Testis (tissue), 2 donors: ENCODE measurements at regions not wholly inside any gene's neighbourhood (a gene's known extent, or its start where the extent isn't known, plus 50 kb on each side); places are given as distances from the start of the nearest gene placed in this dataset.

Experiments
- DNase-seq: peaks from one replicate; pipeline ENCODE4 v3.0.0-alpha.2; 2019
- H3K27ac ChIP-seq, 2 donors: fragments of 200-600 bp; sonication (generic); one replicate each; pipeline ENCODE4 v1.5.1; 2019
- H3K27me3 ChIP-seq: fragments of 200-600 bp; sonication (generic); one replicate; pipeline ENCODE4 v1.5.1; 2019
- H3K36me3 ChIP-seq: fragments of 200-600 bp; sonication (generic); one replicate; pipeline ENCODE4 v1.5.1; 2017; ENCODE audit warnings: low read depth; ENCODE audit errors: missing control alignments
- H3K4me1 ChIP-seq: fragments of 200-600 bp; sonication (generic); one replicate; pipeline ENCODE4 v1.5.1; 2019
- H3K4me3 ChIP-seq, 2 donors: fragments of 200-600 bp; sonication (generic); one replicate each; pipeline ENCODE4 v1.5.1; 2017 to 2019
- H3K9me3 ChIP-seq: fragments of 200-600 bp; sonication (generic); one replicate; pipeline ENCODE4 v1.5.1; 2017
- POLR2A ChIP-seq: fragments of 450-650 bp; IDR thresholded peaks from one replicate; pipeline ENCODE4 v1.6.1; 2017; ENCODE audit warnings: antibody characterized with exemption, mild to moderate bottlenecking, moderate library complexity
- WGBS, 2 donors: methylation state at CpG; one replicate each; pipeline ENCODE4 v1.1.5; 2018; 5-methylcytosine and 5-hydroxymethylcytosine counted together
- intact Hi-C: fragments of 100-400 bp; cut with DNase I; formaldehyde crosslinking; loops from one replicate; pipeline ENCODE4 v1.15.1; 2023; ENCODE audit warnings: low total_unique reads
- TF ChIP-seq, protein P1 (sequence below), 3 experiments: fragments of 450-650 bp in 2 of 3; fragments of 200-600 bp in 1 of 3; sonication (generic) in 1 of 3; IDR thresholded peaks; one replicate each; pipeline ENCODE4 v1.5.1; 2016 to 2019; ENCODE audit warnings: antibody characterized with exemption in 3 of 3, mild to moderate bottlenecking in 2 of 3, moderate library complexity in 1 of 3

GRCh38 chr15:62880278-62880677 is 162.3 kb upstream of the TPM1 start:
- Histone ChIP-seq H3K27ac (no peak overlapping the region), H3K4me3 (no peak overlapping the region)
- 64 to 73% methylated on average over 2 of the region's 2 CpGs for WGBS, 2 donors

GRCh38 chr15:62881056-62881455 is 161.5 kb upstream of the TPM1 start:
- H3K4me1 ChIP-seq: no peaks in the 10 kb centered on the region
- no peak overlapping the region for H3K4me3 ChIP-seq
- intact Hi-C loops: no loop called here
- no peaks in the 10 kb centered on the region for H3K27me3 ChIP-seq
- no peaks in the 10 kb centered on the region for H3K9me3 ChIP-seq
- DNase-seq: no peak
- no peak overlapping the region for H3K27ac ChIP-seq
- H3K36me3 ChIP-seq: no peaks in the 10 kb centered on the region
- TF ChIP-seq POLR2A: no peak
- TF ChIP-seq, protein P1, sequence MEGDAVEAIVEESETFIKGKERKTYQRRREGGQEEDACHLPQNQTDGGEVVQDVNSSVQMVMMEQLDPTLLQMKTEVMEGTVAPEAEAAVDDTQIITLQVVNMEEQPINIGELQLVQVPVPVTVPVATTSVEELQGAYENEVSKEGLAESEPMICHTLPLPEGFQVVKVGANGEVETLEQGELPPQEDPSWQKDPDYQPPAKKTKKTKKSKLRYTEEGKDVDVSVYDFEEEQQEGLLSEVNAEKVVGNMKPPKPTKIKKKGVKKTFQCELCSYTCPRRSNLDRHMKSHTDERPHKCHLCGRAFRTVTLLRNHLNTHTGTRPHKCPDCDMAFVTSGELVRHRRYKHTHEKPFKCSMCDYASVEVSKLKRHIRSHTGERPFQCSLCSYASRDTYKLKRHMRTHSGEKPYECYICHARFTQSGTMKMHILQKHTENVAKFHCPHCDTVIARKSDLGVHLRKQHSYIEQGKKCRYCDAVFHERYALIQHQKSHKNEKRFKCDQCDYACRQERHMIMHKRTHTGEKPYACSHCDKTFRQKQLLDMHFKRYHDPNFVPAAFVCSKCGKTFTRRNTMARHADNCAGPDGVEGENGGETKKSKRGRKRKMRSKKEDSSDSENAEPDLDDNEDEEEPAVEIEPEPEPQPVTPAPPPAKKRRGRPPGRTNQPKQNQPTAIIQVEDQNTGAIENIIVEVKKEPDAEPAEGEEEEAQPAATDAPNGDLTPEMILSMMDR (IDR thresholded peaks at IDR 0.05): no peak
- 82 to 87% methylated on average over 4 of the region's 4 CpGs for WGBS, 2 donors

More at GRCh38 chr15:62880278-62880677, 162.3 kb upstream of the TPM1 start:
- DNase-seq: no peak
- H3K9me3 ChIP-seq: no peaks in the 10 kb centered on the region
- no peaks in the 10 kb centered on the region for H3K4me1 ChIP-seq
- intact Hi-C loops: no loop called here
- H3K27me3 ChIP-seq: no peaks in the 10 kb centered on the region
- no peaks in the 10 kb centered on the region for H3K36me3 ChIP-seq
- TF ChIP-seq, protein P1 (IDR thresholded peaks at IDR 0.05): no peak
- no peak for TF ChIP-seq POLR2A

DNA sequence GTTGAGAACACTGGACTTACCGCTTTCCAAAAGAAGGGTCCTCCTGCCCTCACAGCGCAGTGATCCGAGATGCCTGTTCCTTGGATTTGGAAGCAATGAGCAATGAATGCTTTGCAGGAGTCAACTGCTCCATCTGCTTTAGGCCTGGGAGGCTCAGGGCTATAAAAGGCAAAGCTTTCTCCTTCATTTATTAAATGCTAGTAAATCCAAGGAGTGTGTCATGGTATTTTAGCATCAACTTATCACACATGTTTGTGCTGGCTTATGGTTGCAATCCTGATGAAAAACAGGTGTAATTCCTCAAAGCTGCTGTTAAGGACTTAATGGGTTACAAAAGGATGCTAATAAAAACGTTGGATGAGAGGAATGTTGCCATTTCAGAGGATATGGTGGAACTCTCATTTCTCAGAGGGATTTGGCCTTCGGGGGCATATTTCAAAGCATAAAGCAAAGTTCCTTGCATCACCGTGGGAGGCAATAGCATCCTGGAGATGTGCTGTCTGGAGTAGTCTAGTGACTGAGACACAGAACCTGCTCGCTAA is 158.5 kb upstream of the TPM1 start:
- TF ChIP-seq, protein P1 (IDR thresholded peaks at IDR 0.05): no peak
- TF ChIP-seq POLR2A: no peak
- Histone ChIP-seq H3K4me1 (no peaks in the 10 kb centered on the region), H3K27ac (no peak overlapping the region), H3K9me3 (no peaks in the 10 kb centered on the region), H3K4me3 (no peak overlapping the region), H3K36me3 (no peaks in the 10 kb centered on the region), H3K27me3 (no peaks in the 10 kb centered on the region)
- 68 to 77% methylated on average over 7 of the region's 7 CpGs for WGBS, 2 donors
- no peak for DNase-seq
- intact Hi-C loops: no loop called here

- Histone ChIP-seq H3K36me3 (no peaks in the 10 kb centered on the region), H3K4me1 (no peaks in the 10 kb centered on the region), H3K27ac (no peak overlapping the region), H3K27me3 (no peaks in the 10 kb centered on the region), H3K4me3 (no peak overlapping the region), H3K9me3 (no peaks in the 10 kb centered on the region)
- DNase-seq: no peak
- WGBS, 2 donors: 55 to 63% methylated on average over 13 of the region's 13 CpGs
- intact Hi-C loops: no loop called here
- TF ChIP-seq, protein P1 (IDR thresholded peaks at IDR 0.05): no peak
- no peak for TF ChIP-seq POLR2A
These were observed 156.0 kb upstream of the TPM1 start for GRCh38 chr15:62886431-62887071.

GRCh38 chr15:62887113-62887570 is 155.4 kb upstream of the TPM1 start:
- no peaks in the 10 kb centered on the region for H3K27me3 ChIP-seq
- no peak for TF ChIP-seq POLR2A
- TF ChIP-seq, protein P1 (IDR thresholded peaks at IDR 0.05): no peak
- no peaks in the 10 kb centered on the region for H3K36me3 ChIP-seq
- no peaks in the 10 kb centered on the region for H3K9me3 ChIP-seq
- no peak overlapping the region for H3K4me3 ChIP-seq
- intact Hi-C loops: no loop called here
- H3K4me1 ChIP-seq: no peaks in the 10 kb centered on the region
- WGBS, 2 donors: 51% methylated on average over 7 of the region's 7 CpGs
- DNase-seq: no peak
- H3K27ac ChIP-seq: no peak overlapping the region
